Stomach (tissue), 8 donors: ENCODE measurements at regions not wholly inside any gene's neighbourhood (a gene's known extent, or its start where the extent isn't known, plus 50 kb on each side); places are given as distances from the start of the nearest gene placed in this dataset.
A peak's percentile ranks its signal among the peaks of the same experiment; 100 is the strongest.

ENCODE experiments used
- DNase-seq, 2 donors: peaks; one replicate each; pipeline versions ENCODE4 v3.0.0 to v3.0.0-alpha.2; 2013 to 2019
- H3K27ac ChIP-seq, 5 donors: fragments of 200-600 bp in 4 of 5; sonication (generic) in 4 of 5; one replicate each; pipeline ENCODE4 v1.5.1; 2013 to 2019; ENCODE audit warnings: mild to moderate bottlenecking in 1 of 5, moderate library complexity in 1 of 5
- H3K27me3 ChIP-seq, 3 donors: fragments of 200-600 bp; sonication (generic); one replicate each; pipeline ENCODE4 v1.5.1; 2017 to 2019; ENCODE audit warnings: mixed run types in 1 of 3
- H3K36me3 ChIP-seq, 4 donors: fragments of 200-600 bp; sonication (generic); 1 replicate in 3 of 4; 2 replicates in 1 of 4; pipeline ENCODE4 v1.5.1; 2016 to 2019
- H3K4me1 ChIP-seq, 4 donors: fragments of 200-600 bp; sonication (generic); one replicate each; pipeline ENCODE4 v1.5.1; 2016 to 2019
- H3K4me3 ChIP-seq, 4 donors: fragments of 200-600 bp; sonication (generic) in 3 of 4; one replicate each; pipeline ENCODE4 v1.5.1; 2016 to 2019; ENCODE audit warnings: mild to moderate bottlenecking in 1 of 4
- H3K9me3 ChIP-seq, 4 donors: fragments of 200-600 bp; sonication (generic); one replicate each; pipeline ENCODE4 v1.5.1; 2016 to 2019
- EP300 ChIP-seq: sonication (generic); formaldehyde crosslinking; IDR thresholded peaks from one replicate; pipeline ENCODE4 v1.6.1; 2017; ENCODE audit warnings: antibody characterized with exemption
- POLR2A ChIP-seq, 4 donors: fragments of 450-650 bp; IDR thresholded peaks; one replicate each; pipeline ENCODE4 v1.6.1; 2016; ENCODE audit warnings: antibody characterized with exemption in 4 of 4, control low read depth in 2 of 4, mild to moderate bottlenecking in 1 of 4, moderate library complexity in 1 of 4
- POLR2AphosphoS5 ChIP-seq, 3 donors: sonication (generic); formaldehyde crosslinking; IDR thresholded peaks; one replicate each; pipeline ENCODE4 v1.6.1; 2016; ENCODE audit warnings: antibody characterized with exemption in 3 of 3
- WGBS, 5 donors: extraction: QIAGEN DNeasy Blood & Tissue Kit in 3 of 5; methylation state at CpG; one replicate each; pipeline versions ENCODE4 v1.1.5 to v1.1.7; 2013 to 2018; 5-methylcytosine and 5-hydroxymethylcytosine counted together
- intact Hi-C: fragments of 100-400 bp; cut with DNase I; formaldehyde crosslinking; loops from one replicate; pipeline ENCODE4 v1.15.1; 2023; ENCODE audit warnings: low total_unique reads
- TF ChIP-seq, protein P1 (sequence below), 7 experiments: fragments of 450-650 bp in 4 of 7; fragments of 200-600 bp in 3 of 7; sonication (generic) in 3 of 7; IDR thresholded peaks; one replicate each; pipeline ENCODE4 v1.5.1; 2016 to 2019; ENCODE audit warnings: antibody characterized with exemption in 7 of 7, control low read depth in 2 of 7, mild to moderate bottlenecking in 1 of 7
- donor health status: healthy with polysubstance abuse.
- donor health status: Bipolar disorder and iron deficiency.
- donor health status: healthy.

DNA sequence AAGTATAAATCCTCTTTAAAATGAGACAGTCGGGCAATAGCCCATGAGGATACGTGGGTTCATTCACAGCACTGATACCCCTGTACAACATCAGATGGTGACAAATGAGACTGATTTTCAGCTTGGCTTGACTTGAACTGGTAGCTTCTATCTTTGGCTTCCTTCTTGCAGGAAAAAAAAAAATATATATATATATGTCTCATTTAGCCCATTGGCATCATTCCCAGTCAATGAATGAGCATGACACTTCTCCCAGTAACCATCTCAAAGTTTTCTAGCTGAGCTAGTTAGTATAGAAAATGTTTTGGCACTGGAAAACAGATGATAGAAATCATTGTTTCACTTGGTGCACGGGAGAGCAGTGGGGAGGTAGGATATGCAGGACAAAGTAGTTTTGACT, 222.5 kb upstream of the TAS2R1 start:
- Histone ChIP-seq H3K36me3 (no peaks in the 10 kb centered on the region), H3K4me1 (no peaks in the 10 kb centered on the region), H3K27ac (no peak overlapping the region), H3K4me3 (no peak overlapping the region), H3K27me3 (no peaks in the 10 kb centered on the region), H3K9me3 (peaks cover 0 to 11% (median under 1%) of the 10 kb centered on the region in 4 donors)
- intact Hi-C loops, result no loop called here
- DNase-seq, result peak in 1 of 2 donors; percentile 13
- TF ChIP-seq POLR2A (IDR thresholded peaks at IDR 0.05), result no peak
- TF ChIP-seq POLR2AphosphoS5 (IDR thresholded peaks at IDR 0.05), result no peak
- TF ChIP-seq, protein P1, sequence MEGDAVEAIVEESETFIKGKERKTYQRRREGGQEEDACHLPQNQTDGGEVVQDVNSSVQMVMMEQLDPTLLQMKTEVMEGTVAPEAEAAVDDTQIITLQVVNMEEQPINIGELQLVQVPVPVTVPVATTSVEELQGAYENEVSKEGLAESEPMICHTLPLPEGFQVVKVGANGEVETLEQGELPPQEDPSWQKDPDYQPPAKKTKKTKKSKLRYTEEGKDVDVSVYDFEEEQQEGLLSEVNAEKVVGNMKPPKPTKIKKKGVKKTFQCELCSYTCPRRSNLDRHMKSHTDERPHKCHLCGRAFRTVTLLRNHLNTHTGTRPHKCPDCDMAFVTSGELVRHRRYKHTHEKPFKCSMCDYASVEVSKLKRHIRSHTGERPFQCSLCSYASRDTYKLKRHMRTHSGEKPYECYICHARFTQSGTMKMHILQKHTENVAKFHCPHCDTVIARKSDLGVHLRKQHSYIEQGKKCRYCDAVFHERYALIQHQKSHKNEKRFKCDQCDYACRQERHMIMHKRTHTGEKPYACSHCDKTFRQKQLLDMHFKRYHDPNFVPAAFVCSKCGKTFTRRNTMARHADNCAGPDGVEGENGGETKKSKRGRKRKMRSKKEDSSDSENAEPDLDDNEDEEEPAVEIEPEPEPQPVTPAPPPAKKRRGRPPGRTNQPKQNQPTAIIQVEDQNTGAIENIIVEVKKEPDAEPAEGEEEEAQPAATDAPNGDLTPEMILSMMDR (IDR thresholded peaks at IDR 0.05), result no peak
- no peak for TF ChIP-seq EP300
- 68 to 83% (median 76%) methylated on average over 3 of the region's 3 CpGs for WGBS, 5 donors

DNA sequence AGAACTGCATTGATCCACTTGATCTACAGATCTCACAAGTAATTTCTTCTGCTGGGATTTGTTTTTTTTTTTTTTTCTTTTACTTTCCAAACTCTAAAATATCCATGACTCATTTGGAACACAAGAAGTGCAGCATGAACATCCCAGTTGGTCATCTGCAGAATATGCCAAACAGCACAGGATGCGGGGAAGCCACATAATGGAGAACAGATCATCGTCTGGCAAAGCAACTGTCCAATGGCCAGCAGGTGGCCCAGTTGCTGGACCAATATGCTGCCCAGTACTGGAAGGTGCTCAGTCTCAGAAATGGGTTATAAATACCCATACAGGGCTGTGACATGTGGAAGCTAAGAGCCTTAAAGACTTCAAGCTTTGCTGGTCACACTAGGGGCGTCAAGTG, 221.3 kb upstream of the TAS2R1 start:
- Histone ChIP-seq H3K4me3 (no peak overlapping the region), H3K36me3 (no peaks in the 10 kb centered on the region), H3K9me3 (no peaks in the 10 kb centered on the region), H3K27me3 (peaks cover 0 to 3% (median 0%) of the 10 kb centered on the region in 3 donors), H3K27ac (no peak overlapping the region), H3K4me1 (no peaks in the 10 kb centered on the region)
- intact Hi-C loops, result no loop called here
- 53 to 76% (median 69%) methylated on average over 3 of the region's 3 CpGs for WGBS, 5 donors
- no peak for DNase-seq
- TF ChIP-seq EP300 (no peak), POLR2A (IDR thresholded peaks at IDR 0.05) (no peak)
- TF ChIP-seq, protein P1 (IDR thresholded peaks at IDR 0.05), result no peak

GRCh38 chr5:9850456-9850855, 220.3 kb upstream of the TAS2R1 start:
- Histone ChIP-seq H3K27me3 (peaks cover 0 to 3% (median 0%) of the 10 kb centered on the region in 3 donors), H3K9me3 (no peaks in the 10 kb centered on the region), H3K4me1 (no peaks in the 10 kb centered on the region), H3K36me3 (no peaks in the 10 kb centered on the region), H3K27ac (no peak overlapping the region), H3K4me3 (no peak overlapping the region)
- WGBS, 5 donors, result 59 to 72% (median 66%) methylated on average over 5 of the region's 5 CpGs
- intact Hi-C loops, result no loop called here
- TF ChIP-seq, protein P1 (IDR thresholded peaks at IDR 0.05), result no peak
- no peak for TF ChIP-seq POLR2AphosphoS5 (IDR thresholded peaks at IDR 0.05)
- TF ChIP-seq POLR2A (IDR thresholded peaks at IDR 0.05), result no peak
- no peak for TF ChIP-seq EP300
- DNase-seq, result no peak

GRCh38 chr5:9847631-9848030, 217.5 kb upstream of the TAS2R1 start:
- 68 to 81% (median 81%) methylated on average over 5 to 6 of the region's 6 CpGs for WGBS, 5 donors
- Histone ChIP-seq H3K27ac (no peak overlapping the region), H3K27me3 (peaks cover 0 to 3% (median 0%) of the 10 kb centered on the region in 3 donors), H3K9me3 (peaks cover 0 to 4% (median 0%) of the 10 kb centered on the region in 4 donors), H3K36me3 (no peaks in the 10 kb centered on the region), H3K4me3 (no peak overlapping the region), H3K4me1 (no peaks in the 10 kb centered on the region)
- DNase-seq, result no peak
- intact Hi-C loops, result no loop called here
- TF ChIP-seq POLR2AphosphoS5 (IDR thresholded peaks at IDR 0.05) (no peak), POLR2A (IDR thresholded peaks at IDR 0.05) (no peak), EP300 (no peak)
- TF ChIP-seq, protein P1 (IDR thresholded peaks at IDR 0.05), result no peak
